Kidney (tissue), 13 donors: ENCODE measurements at regions not wholly inside any gene's neighbourhood (a gene's known extent, or its start where the extent isn't known, plus 50 kb on each side); places are given as distances from the start of the nearest gene placed in this dataset.
A peak's percentile ranks its signal among the peaks of the same experiment; 100 is the strongest.

Experiments used
- DNase-seq, 5 donors: peaks; one replicate each; pipeline ENCODE4 v3.0.0-alpha.2; 2013 to 2020
- FAIRE-seq: peaks from 2 replicates; lab custom pipeline; 2012; peaks lifted over from hg19 to GRCh38; lab: Jason Lieb, UNC
- H3K27ac ChIP-seq, 2 donors: one replicate each; pipeline ENCODE4 v1.7.0; 2013; ENCODE audit warnings: low read depth in 2 of 2, low read length in 2 of 2, inconsistent platforms in 1 of 2
- H3K27me3 ChIP-seq: one replicate; pipeline ENCODE4 v1.7.1; 2013; ENCODE audit warnings: low read length, inconsistent platforms; ENCODE audit not compliant: control insufficient read depth, insufficient read depth
- H3K36me3 ChIP-seq, 3 donors: one replicate each; pipeline versions ENCODE4 v1.7.0 to v1.7.1; 2013; ENCODE audit warnings: low read length in 3 of 3, control low read depth in 1 of 3, inconsistent platforms in 1 of 3; ENCODE audit not compliant: insufficient read depth in 3 of 3, control insufficient read depth in 2 of 3
- H3K4me1 ChIP-seq, 3 donors: one replicate each; pipeline versions ENCODE4 v1.7.0 to v1.7.1; 2013; ENCODE audit warnings: low read length in 3 of 3, inconsistent platforms in 1 of 3, low read depth in 1 of 3; ENCODE audit not compliant: control insufficient read depth in 2 of 3, insufficient read depth in 2 of 3
- H3K4me3 ChIP-seq, 3 donors: one replicate each; pipeline versions ENCODE4 v1.7.0 to v1.8.1; 2013; ENCODE audit warnings: low read length in 3 of 3, control low read depth in 1 of 3, inconsistent platforms in 1 of 3
- H3K9ac ChIP-seq, 3 donors: one replicate each; pipeline versions ENCODE4 v1.7.0 to v1.7.1; 2013; ENCODE audit warnings: low read length in 3 of 3, control low read depth in 1 of 3, inconsistent platforms in 1 of 3
- H3K9me3 ChIP-seq, 3 donors: one replicate each; pipeline versions ENCODE4 v1.7.0 to v1.7.1; 2013; ENCODE audit warnings: low read length in 3 of 3, control low read depth in 1 of 3, inconsistent platforms in 1 of 3; ENCODE audit not compliant: control insufficient read depth in 2 of 3, insufficient read depth in 1 of 3
- intact Hi-C: fragments of 100-400 bp; cut with DNase I; formaldehyde crosslinking; loops from one replicate; pipeline ENCODE4 v1.11.1; 2022
- TF ChIP-seq, protein P1 (sequence below): IDR thresholded peaks from 3 replicates; pipeline ENCODE4 v1.5.1; 2012; ENCODE audit warnings: mild to moderate bottlenecking, moderate library complexity, borderline replicate concordance; ENCODE audit not compliant: insufficient read depth; ENCODE audit errors: extremely low read depth
- donor health status: control.
- donor health status: control.
- donor health status: control.
- donor health status: control.
- donor health status: control.
- donor health status: DM: yes; HTN: yes; CAD: no.
- donor health status: Normal renal cell carcinoma (clear cell type).

DNA sequence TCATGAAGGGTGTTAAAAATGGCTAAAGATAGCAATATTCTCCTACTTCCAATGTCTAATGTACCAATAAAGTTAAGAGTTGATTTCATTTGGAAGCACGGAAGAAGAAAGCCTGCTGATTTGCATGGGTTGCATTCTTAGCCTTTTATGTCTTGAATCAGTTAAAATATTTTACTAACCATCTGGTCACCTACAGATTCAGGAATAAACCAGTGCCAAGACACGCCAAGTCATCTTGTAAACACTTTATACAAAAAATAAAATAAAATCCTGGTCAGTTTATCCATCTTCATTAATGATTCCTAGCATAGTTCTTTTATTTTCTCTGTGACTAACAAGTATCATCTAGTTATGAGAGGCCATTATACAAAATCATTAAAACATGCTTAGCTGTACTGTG, 1031.6 kb upstream of the WWC1 start:
- Histone ChIP-seq H3K27me3 (no peaks in the 10 kb centered on the region), H3K9me3 (no peaks in the 10 kb centered on the region), H3K4me3 (no peak overlapping the region), H3K4me1 (no peaks in the 10 kb centered on the region), H3K36me3 (no peaks in the 10 kb centered on the region), H3K9ac (no peak overlapping the region), H3K27ac (no peak overlapping the region)
- no peak for DNase-seq
- intact Hi-C loops = no loop called here
- no peak for FAIRE-seq
- TF ChIP-seq, protein P1, sequence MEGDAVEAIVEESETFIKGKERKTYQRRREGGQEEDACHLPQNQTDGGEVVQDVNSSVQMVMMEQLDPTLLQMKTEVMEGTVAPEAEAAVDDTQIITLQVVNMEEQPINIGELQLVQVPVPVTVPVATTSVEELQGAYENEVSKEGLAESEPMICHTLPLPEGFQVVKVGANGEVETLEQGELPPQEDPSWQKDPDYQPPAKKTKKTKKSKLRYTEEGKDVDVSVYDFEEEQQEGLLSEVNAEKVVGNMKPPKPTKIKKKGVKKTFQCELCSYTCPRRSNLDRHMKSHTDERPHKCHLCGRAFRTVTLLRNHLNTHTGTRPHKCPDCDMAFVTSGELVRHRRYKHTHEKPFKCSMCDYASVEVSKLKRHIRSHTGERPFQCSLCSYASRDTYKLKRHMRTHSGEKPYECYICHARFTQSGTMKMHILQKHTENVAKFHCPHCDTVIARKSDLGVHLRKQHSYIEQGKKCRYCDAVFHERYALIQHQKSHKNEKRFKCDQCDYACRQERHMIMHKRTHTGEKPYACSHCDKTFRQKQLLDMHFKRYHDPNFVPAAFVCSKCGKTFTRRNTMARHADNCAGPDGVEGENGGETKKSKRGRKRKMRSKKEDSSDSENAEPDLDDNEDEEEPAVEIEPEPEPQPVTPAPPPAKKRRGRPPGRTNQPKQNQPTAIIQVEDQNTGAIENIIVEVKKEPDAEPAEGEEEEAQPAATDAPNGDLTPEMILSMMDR = no peak

DNA sequence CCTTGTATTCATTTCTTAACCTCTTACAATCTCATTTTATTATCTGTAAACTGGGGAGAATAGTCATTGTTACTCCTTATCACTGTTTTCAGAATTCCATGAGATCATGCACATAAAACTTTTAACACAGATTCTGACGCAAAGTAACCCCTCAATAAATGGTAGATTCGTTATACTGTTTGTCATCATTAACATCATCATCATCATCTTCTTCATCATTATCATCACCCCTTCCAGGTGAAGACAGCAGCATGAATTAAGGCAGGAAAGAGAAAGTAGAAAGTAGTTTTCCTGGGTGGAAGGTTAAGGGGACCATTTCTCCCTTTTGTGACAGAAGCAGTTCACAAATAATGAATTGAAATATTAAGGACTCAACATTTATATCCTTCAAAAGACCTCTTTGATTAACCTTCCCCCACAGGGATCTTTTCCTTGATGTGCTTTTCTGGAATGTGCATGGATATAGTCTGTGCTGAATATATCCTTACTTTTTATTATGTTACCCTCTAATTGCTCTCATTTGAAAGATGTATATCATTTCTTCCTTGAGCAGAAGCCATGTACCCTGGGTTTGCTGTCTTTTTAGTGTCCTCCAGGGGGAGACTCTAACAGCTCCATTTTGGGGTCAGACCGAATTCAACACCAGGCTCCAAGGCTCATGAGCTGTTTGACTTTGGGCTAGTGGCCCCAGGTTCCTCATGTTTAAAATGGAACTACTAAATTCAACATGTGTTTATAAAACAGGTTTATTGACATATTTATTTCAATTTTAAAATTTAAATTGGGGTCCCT, 1029.9 kb upstream of the WWC1 start:
- H3K9me3 ChIP-seq = no peaks in the 10 kb centered on the region
- H3K27ac ChIP-seq = no peak overlapping the region
- H3K36me3 ChIP-seq = no peaks in the 10 kb centered on the region
- no peak overlapping the region for H3K9ac ChIP-seq
- FAIRE-seq (no peak), DNase-seq (no peak)
- intact Hi-C loops = no loop called here
- no peaks in the 10 kb centered on the region for H3K4me1 ChIP-seq
- H3K27me3 ChIP-seq = no peaks in the 10 kb centered on the region
- TF ChIP-seq, protein P1 = peak; percentile 5
- no peak overlapping the region for H3K4me3 ChIP-seq

- no peaks in the 10 kb centered on the region for H3K36me3 ChIP-seq
- FAIRE-seq (no peak), DNase-seq (no peak)
- no peak overlapping the region for H3K27ac ChIP-seq
- no peaks in the 10 kb centered on the region for H3K27me3 ChIP-seq
- no peak overlapping the region for H3K4me3 ChIP-seq
- H3K4me1 ChIP-seq = no peaks in the 10 kb centered on the region
- no peaks in the 10 kb centered on the region for H3K9me3 ChIP-seq
- TF ChIP-seq, protein P1 = no peak
- intact Hi-C loops = no loop called here
- H3K9ac ChIP-seq = no peak overlapping the region
Measured at GRCh38 chr5:167263185-167263584, 1028.3 kb upstream of the WWC1 start.
